ENCODE measurements at regions not wholly inside any gene's neighbourhood (a gene's known extent, or its start where the extent isn't known, plus 50 kb on each side); places are given as distances from the start of the nearest gene placed in this dataset.

- H3K4me3 Mint-ChIP-seq = no peak overlapping the region
- no peaks in the 10 kb centered on the region for H3K36me3 Mint-ChIP-seq
- peaks cover 0 to 10% (median 1%) of the 10 kb centered on the region in 6 donors for H3K9me3 Mint-ChIP-seq
- H3K4me1 Mint-ChIP-seq = no peaks in the 10 kb centered on the region
- no peak for DNase-seq
- H3K27me3 Mint-ChIP-seq (ENCODE audit: low read depth in 3 of 3) = peaks cover 0 to 5% (median 0%) of the 10 kb centered on the region in 3 donors
- H3K27ac Mint-ChIP-seq = no peak overlapping the region
Measured at GRCh38 chr4:57612279-57612678, 502.1 kb upstream of the IGFBP7 start.

GRCh38 chr4:57607566-57608180 lies 497.5 kb upstream of the IGFBP7 start:
- no peaks in the 10 kb centered on the region for H3K4me1 Mint-ChIP-seq
- H3K36me3 Mint-ChIP-seq = no peaks in the 10 kb centered on the region
- H3K9me3 Mint-ChIP-seq = peaks cover 0 to 11% (median 2%) of the 10 kb centered on the region in 6 donors
- no peak overlapping the region for H3K4me3 Mint-ChIP-seq
- peaks cover 0 to 6% (median 0%) of the 10 kb centered on the region in 3 donors for H3K27me3 Mint-ChIP-seq (ENCODE audit: low read depth in 3 of 3)
- H3K27ac Mint-ChIP-seq = no peak overlapping the region
- DNase-seq = no peak

GRCh38 chr4:57605376-57605775 lies 495.2 kb upstream of the IGFBP7 start:
- Mint-ChIP-seq H3K4me1 (no peaks in the 10 kb centered on the region), H3K4me3 (no peak overlapping the region), H3K36me3 (no peaks in the 10 kb centered on the region), H3K9me3 (peaks cover 0 to 10% (median 2%) of the 10 kb centered on the region in 6 donors), H3K27ac (no peak overlapping the region), H3K27me3 (ENCODE audit: low read depth in 3 of 3) (peaks cover 0 to 6% (median 0%) of the 10 kb centered on the region in 3 donors)
- DNase-seq = no peak

GRCh38 chr4:57602141-57602540 lies 492.0 kb upstream of the IGFBP7 start:
- H3K36me3 Mint-ChIP-seq = no peaks in the 10 kb centered on the region
- H3K4me1 Mint-ChIP-seq = no peaks in the 10 kb centered on the region
- no peak overlapping the region for H3K4me3 Mint-ChIP-seq
- peaks cover 0 to 9% (median 2%) of the 10 kb centered on the region in 6 donors for H3K9me3 Mint-ChIP-seq
- peaks cover 0 to 1% (median 0%) of the 10 kb centered on the region in 3 donors for H3K27me3 Mint-ChIP-seq (ENCODE audit: low read depth in 3 of 3)
- no peak overlapping the region for H3K27ac Mint-ChIP-seq
- no peak for DNase-seq

GRCh38 chr4:57591073-57591472 lies 480.9 kb upstream of the IGFBP7 start:
- peaks cover 0 to 6% (median 2%) of the 10 kb centered on the region in 6 donors for H3K9me3 Mint-ChIP-seq
- no peaks in the 10 kb centered on the region for H3K4me1 Mint-ChIP-seq
- no peaks in the 10 kb centered on the region for H3K36me3 Mint-ChIP-seq
- H3K4me3 Mint-ChIP-seq = no peak overlapping the region
- no peak overlapping the region for H3K27ac Mint-ChIP-seq
- no peaks in the 10 kb centered on the region for H3K27me3 Mint-ChIP-seq (ENCODE audit: low read depth in 3 of 3)
- no peak for DNase-seq

GRCh38 chr4:57588557-57588956 lies 478.4 kb upstream of the IGFBP7 start:
- no peak for DNase-seq
- Mint-ChIP-seq H3K27me3 (ENCODE audit: low read depth in 3 of 3) (no peaks in the 10 kb centered on the region), H3K9me3 (peaks cover 0 to 10% (median 5%) of the 10 kb centered on the region in 6 donors), H3K27ac (no peak overlapping the region), H3K4me3 (no peak overlapping the region), H3K4me1 (no peaks in the 10 kb centered on the region), H3K36me3 (no peaks in the 10 kb centered on the region)

- no peaks in the 10 kb centered on the region for H3K36me3 Mint-ChIP-seq
- H3K27ac Mint-ChIP-seq = no peak overlapping the region
- peaks cover 0 to 1% (median 0%) of the 10 kb centered on the region in 3 donors for H3K27me3 Mint-ChIP-seq (ENCODE audit: low read depth in 3 of 3)
- H3K4me3 Mint-ChIP-seq = no peak overlapping the region
- H3K4me1 Mint-ChIP-seq = no peaks in the 10 kb centered on the region
- peaks cover 0 to 7% (median 1%) of the 10 kb centered on the region in 6 donors for H3K9me3 Mint-ChIP-seq
- no peak for DNase-seq
Measured at GRCh38 chr4:57580710-57581599, 470.8 kb upstream of the IGFBP7 start.

GRCh38 chr4:57575426-57575825 lies 465.2 kb upstream of the IGFBP7 start:
- no peak overlapping the region for H3K4me3 Mint-ChIP-seq
- peaks cover 0 to 7% (median under 1%) of the 10 kb centered on the region in 6 donors for H3K9me3 Mint-ChIP-seq
- H3K4me1 Mint-ChIP-seq = no peaks in the 10 kb centered on the region
- no peaks in the 10 kb centered on the region for H3K36me3 Mint-ChIP-seq
- DNase-seq = no peak
- no peak overlapping the region for H3K27ac Mint-ChIP-seq
- peaks cover 0 to 1% (median 1%) of the 10 kb centered on the region in 3 donors for H3K27me3 Mint-ChIP-seq (ENCODE audit: low read depth in 3 of 3)

- Mint-ChIP-seq H3K4me1 (no peaks in the 10 kb centered on the region), H3K9me3 (peaks cover 0 to 6% (median 2%) of the 10 kb centered on the region in 6 donors), H3K36me3 (no peaks in the 10 kb centered on the region), H3K27me3 (ENCODE audit: low read depth in 3 of 3) (no peaks in the 10 kb centered on the region), H3K4me3 (no peak overlapping the region), H3K27ac (no peak overlapping the region)
- no peak for DNase-seq
Measured at GRCh38 chr4:57554556-57555092, 444.4 kb upstream of the IGFBP7 start.

- Mint-ChIP-seq H3K36me3 (no peaks in the 10 kb centered on the region), H3K4me3 (no peak overlapping the region), H3K9me3 (peaks cover 0 to 3% (median under 1%) of the 10 kb centered on the region in 6 donors), H3K27me3 (ENCODE audit: low read depth in 3 of 3) (no peaks in the 10 kb centered on the region), H3K27ac (no peak overlapping the region), H3K4me1 (no peaks in the 10 kb centered on the region)
- no peak for DNase-seq
Measured at GRCh38 chr4:57553728-57554127, 443.5 kb upstream of the IGFBP7 start.

- Mint-ChIP-seq H3K27me3 (ENCODE audit: low read depth in 3 of 3) (no peaks in the 10 kb centered on the region), H3K36me3 (no peaks in the 10 kb centered on the region), H3K27ac (no peak overlapping the region), H3K4me3 (no peak overlapping the region), H3K4me1 (no peaks in the 10 kb centered on the region), H3K9me3 (peaks cover 0 to 6% (median 0%) of the 10 kb centered on the region in 6 donors)
- no peak for DNase-seq
Measured at GRCh38 chr4:57550198-57550597, 440.0 kb upstream of the IGFBP7 start.

- DNase-seq = no peak
- Mint-ChIP-seq H3K4me3 (no peak overlapping the region), H3K27ac (no peak overlapping the region), H3K4me1 (no peaks in the 10 kb centered on the region), H3K36me3 (no peaks in the 10 kb centered on the region), H3K27me3 (ENCODE audit: low read depth in 3 of 3) (no peaks in the 10 kb centered on the region), H3K9me3 (peaks cover 0 to 6% (median 0%) of the 10 kb centered on the region in 6 donors)
Measured at GRCh38 chr4:57548856-57549255, 438.7 kb upstream of the IGFBP7 start.

GRCh38 chr4:57544811-57545654 lies 434.8 kb upstream of the IGFBP7 start:
- Mint-ChIP-seq H3K36me3 (no peaks in the 10 kb centered on the region), H3K27me3 (ENCODE audit: low read depth in 3 of 3) (no peaks in the 10 kb centered on the region), H3K9me3 (peaks cover 0 to 13% (median 8%) of the 10 kb centered on the region in 6 donors), H3K27ac (no peak overlapping the region), H3K4me3 (no peak overlapping the region), H3K4me1 (no peaks in the 10 kb centered on the region)
- no peak for DNase-seq

Data from immature natural killer cell (primary cell).